ENCODE measurements at regions not wholly inside any gene's neighbourhood (a gene's known extent, or its start where the extent isn't known, plus 50 kb on each side); places are given as distances from the start of the nearest gene placed in this dataset.

DNA sequence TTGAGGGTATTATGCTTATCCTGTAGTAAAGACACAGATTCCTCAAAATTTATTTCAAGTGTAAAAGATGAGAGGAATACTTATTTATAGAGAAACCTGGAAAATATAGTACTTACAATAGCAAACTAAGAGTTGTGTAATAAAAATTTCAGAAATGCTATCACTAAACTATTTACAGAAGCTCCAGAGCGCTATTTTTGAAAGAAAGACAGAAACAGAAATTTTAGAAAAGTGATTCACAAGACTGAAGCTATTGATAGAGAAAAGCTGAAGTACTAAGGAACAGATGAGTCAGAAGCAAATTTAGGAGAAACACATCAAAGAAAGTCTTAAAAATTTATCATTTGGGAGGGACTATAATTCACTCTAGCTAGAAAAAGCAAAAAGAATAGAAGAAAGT lies 1174.2 kb downstream of the DIAPH3 start:
- DNase-seq (ENCODE audit: insufficient read length, low spot score) (no peak), FAIRE-seq (no peak)
- TF ChIP-seq SPI1 (IDR thresholded peaks at IDR 0.05; ENCODE audit: low read depth, low read length) (no peak), POU2F2 (IDR thresholded peaks at IDR 0.05; ENCODE audit: low read depth, low read length) (no peak), POLR2AphosphoS5 (IDR thresholded peaks at IDR 0.05; ENCODE audit: low read depth, low read length) (no peak), PAX5 (IDR thresholded peaks at IDR 0.05; ENCODE audit: insufficient read depth, low read length, severe bottlenecking) (no peak), TAF1 (IDR thresholded peaks at IDR 0.05; ENCODE audit: low read depth, low read length) (no peak), POLR2A (IDR thresholded peaks at IDR 0.05; ENCODE audit: low read depth, low read length) (no peak)

DNA sequence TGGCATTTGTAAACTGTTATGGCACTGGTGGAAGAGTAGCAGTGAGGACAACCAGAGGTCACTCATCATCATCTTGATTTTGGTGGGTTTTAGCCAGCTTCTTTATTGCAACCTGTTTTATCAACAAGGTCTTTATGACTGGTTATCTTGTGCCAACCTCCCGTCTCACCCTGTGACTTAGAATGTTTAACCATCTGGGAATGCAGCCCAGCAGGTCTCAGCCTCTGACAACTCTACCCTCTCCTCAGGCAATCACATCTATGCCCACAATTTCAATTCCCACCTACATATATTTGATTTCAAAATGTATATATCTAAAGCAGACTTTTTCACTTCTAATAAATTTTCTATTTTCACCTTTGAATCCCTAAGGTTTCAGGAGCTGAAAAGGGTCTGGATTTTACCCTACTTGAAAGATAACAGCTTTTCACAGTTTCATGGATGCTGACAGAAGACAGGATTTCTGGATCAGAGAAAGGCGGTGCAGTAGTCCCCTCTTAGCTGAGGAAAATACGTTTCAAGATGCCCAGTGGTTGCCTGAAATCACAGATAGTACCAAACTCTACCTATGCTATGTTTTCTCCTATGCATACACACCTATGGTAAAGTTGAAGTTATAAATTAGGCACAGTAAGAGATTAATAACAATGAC lies 1171.8 kb downstream of the DIAPH3 start:
- no peak for FAIRE-seq
- no peak for DNase-seq (ENCODE audit: insufficient read length, low spot score)
- TF ChIP-seq PAX5 (IDR thresholded peaks at IDR 0.05; ENCODE audit: insufficient read depth, low read length, severe bottlenecking), result no peak
- TF ChIP-seq SPI1 (IDR thresholded peaks at IDR 0.05; ENCODE audit: low read depth, low read length), result no peak
- no peak for TF ChIP-seq TAF1 (IDR thresholded peaks at IDR 0.05; ENCODE audit: low read depth, low read length)
- TF ChIP-seq POLR2A (IDR thresholded peaks at IDR 0.05; ENCODE audit: low read depth, low read length), result no peak
- no peak for TF ChIP-seq POU2F2 (IDR thresholded peaks at IDR 0.05; ENCODE audit: low read depth, low read length)
- no peak for TF ChIP-seq POLR2AphosphoS5 (IDR thresholded peaks at IDR 0.05; ENCODE audit: low read depth, low read length)

DNA sequence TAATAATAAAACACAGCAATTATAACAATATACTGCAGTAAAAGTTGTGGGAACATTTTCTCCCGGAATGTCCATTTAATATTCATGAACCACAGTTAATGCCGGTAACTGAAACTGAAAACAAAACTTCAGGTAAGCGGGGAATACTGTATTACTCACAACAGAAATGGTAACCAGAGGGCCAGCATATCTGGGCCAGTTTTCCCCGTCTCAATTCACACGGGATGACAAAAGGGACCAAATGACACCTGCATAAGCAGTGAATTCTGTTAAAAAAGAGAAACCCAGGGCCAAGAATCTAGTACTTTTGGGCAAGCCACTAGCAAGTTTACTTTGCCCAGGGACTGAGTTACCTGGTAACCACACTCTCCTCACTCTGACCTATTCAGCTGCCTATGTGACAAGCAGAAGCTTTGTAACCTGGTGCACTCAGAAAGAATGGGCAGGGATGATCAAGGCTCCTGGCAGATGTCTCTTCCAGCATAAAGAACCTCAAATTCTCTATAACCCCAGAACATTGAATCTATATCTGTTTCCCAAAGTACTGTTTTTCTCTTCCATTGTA lies 1171.2 kb downstream of the DIAPH3 start:
- FAIRE-seq (no peak), DNase-seq (ENCODE audit: insufficient read length, low spot score) (no peak)
- TF ChIP-seq TAF1 (IDR thresholded peaks at IDR 0.05; ENCODE audit: low read depth, low read length) (no peak), SPI1 (IDR thresholded peaks at IDR 0.05; ENCODE audit: low read depth, low read length) (no peak), PAX5 (IDR thresholded peaks at IDR 0.05; ENCODE audit: insufficient read depth, low read length, severe bottlenecking) (no peak), POLR2AphosphoS5 (IDR thresholded peaks at IDR 0.05; ENCODE audit: low read depth, low read length) (no peak), POLR2A (IDR thresholded peaks at IDR 0.05; ENCODE audit: low read depth, low read length) (no peak), POU2F2 (IDR thresholded peaks at IDR 0.05; ENCODE audit: low read depth, low read length) (no peak)

DNA sequence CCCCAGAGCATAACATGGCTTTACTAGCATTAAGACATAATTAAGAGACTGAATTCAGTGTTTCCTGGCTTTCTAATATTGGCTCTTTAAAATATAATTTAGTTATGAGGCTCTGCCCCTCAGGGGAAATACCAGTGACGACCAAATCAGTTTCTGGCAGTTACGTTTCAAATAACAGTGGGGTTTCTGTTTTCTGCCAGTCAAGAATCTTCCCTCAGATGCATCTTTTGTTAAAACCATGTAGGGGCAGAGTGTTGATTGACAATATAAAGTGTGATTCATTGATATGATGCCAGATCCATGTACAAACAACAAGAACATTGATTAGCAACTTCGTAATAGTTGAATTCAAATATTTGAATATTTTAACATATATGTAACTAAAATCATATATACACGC lies 1169.7 kb downstream of the DIAPH3 start:
- FAIRE-seq, result no peak
- DNase-seq (ENCODE audit: insufficient read length, low spot score), result no peak
- TF ChIP-seq POU2F2 (IDR thresholded peaks at IDR 0.05; ENCODE audit: low read depth, low read length), result no peak
- TF ChIP-seq PAX5 (IDR thresholded peaks at IDR 0.05; ENCODE audit: insufficient read depth, low read length, severe bottlenecking), result no peak
- no peak for TF ChIP-seq POLR2A (IDR thresholded peaks at IDR 0.05; ENCODE audit: low read depth, low read length)
- no peak for TF ChIP-seq SPI1 (IDR thresholded peaks at IDR 0.05; ENCODE audit: low read depth, low read length)
- no peak for TF ChIP-seq POLR2AphosphoS5 (IDR thresholded peaks at IDR 0.05; ENCODE audit: low read depth, low read length)
- no peak for TF ChIP-seq TAF1 (IDR thresholded peaks at IDR 0.05; ENCODE audit: low read depth, low read length)

DNA sequence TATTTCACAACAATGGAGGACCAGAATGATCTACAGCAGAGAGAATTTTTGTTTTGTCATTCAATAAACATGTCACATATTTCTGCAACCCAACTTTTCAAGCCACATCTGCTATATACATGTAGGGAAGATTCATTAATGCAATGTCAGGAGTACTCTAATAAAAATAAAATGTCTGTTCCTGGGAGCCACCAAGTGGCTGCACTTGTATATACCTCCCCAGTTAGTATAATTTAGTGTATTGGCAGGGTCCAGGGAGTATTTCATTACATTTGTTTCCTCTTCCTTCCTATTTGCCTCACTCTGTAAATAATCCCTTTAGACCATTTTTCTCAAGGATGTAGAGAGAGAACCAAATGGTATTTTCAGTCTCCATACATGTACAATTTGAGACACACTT lies 1169.0 kb downstream of the DIAPH3 start:
- TF ChIP-seq POU2F2 (IDR thresholded peaks at IDR 0.05; ENCODE audit: low read depth, low read length), result no peak
- TF ChIP-seq POLR2A (IDR thresholded peaks at IDR 0.05; ENCODE audit: low read depth, low read length), result no peak
- no peak for TF ChIP-seq TAF1 (IDR thresholded peaks at IDR 0.05; ENCODE audit: low read depth, low read length)
- TF ChIP-seq SPI1 (IDR thresholded peaks at IDR 0.05; ENCODE audit: low read depth, low read length), result no peak
- no peak for TF ChIP-seq PAX5 (IDR thresholded peaks at IDR 0.05; ENCODE audit: insufficient read depth, low read length, severe bottlenecking)
- no peak for TF ChIP-seq POLR2AphosphoS5 (IDR thresholded peaks at IDR 0.05; ENCODE audit: low read depth, low read length)
- no peak for DNase-seq (ENCODE audit: insufficient read length, low spot score)

DNA sequence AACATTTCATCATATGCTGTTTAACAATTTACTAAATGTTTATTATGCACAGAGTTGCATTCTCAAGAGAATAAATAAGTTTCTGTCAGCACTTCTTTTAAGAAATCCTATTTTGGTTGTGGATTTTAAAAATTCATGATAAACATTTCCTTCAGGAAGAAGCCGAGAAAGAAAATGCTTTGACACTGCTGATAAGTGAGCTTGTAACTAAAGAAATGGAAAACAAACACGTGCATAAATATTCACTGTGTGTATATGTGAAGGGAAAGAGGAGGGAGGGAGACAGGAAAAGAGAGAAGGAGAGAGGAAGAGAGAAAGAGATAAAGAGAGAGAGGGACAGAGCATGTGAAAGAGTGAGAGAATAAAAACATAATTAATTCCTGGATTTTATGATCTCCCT lies 1165.0 kb downstream of the DIAPH3 start:
- FAIRE-seq, result no peak
- DNase-seq (ENCODE audit: insufficient read length, low spot score), result no peak
- TF ChIP-seq TAF1 (IDR thresholded peaks at IDR 0.05; ENCODE audit: low read depth, low read length) (no peak), PAX5 (IDR thresholded peaks at IDR 0.05; ENCODE audit: insufficient read depth, low read length, severe bottlenecking) (no peak), POLR2A (IDR thresholded peaks at IDR 0.05; ENCODE audit: low read depth, low read length) (no peak), POU2F2 (IDR thresholded peaks at IDR 0.05; ENCODE audit: low read depth, low read length) (no peak), SPI1 (IDR thresholded peaks at IDR 0.05; ENCODE audit: low read depth, low read length) (no peak), POLR2AphosphoS5 (IDR thresholded peaks at IDR 0.05; ENCODE audit: low read depth, low read length) (no peak)

More for the DNA sequence above, 1169.0 kb downstream of the DIAPH3 start:
- FAIRE-seq, result no peak

DNA sequence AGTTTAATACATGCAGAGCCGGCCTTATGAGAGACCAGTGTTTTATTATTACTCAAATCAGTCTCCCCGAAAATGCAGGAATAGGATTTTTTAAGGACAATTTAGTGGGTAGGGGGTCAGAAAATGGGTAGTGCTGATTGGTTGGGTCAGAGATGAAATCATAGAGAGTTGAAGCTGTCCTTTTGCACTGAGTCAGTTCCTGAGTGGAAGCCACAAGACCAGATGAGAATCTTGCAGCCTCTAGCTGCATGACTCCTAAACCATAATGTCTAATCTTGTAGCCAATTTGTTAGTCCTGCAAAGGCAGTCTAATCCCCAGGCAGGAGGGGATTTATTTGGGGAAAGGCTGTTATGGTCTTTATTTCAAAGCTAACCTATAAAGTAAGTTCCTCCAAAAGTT lies 1163.9 kb downstream of the DIAPH3 start:
- no peak for FAIRE-seq
- DNase-seq (ENCODE audit: insufficient read length, low spot score), result no peak
- TF ChIP-seq POLR2A (IDR thresholded peaks at IDR 0.05; ENCODE audit: low read depth, low read length), result no peak
- TF ChIP-seq TAF1 (IDR thresholded peaks at IDR 0.05; ENCODE audit: low read depth, low read length), result no peak
- no peak for TF ChIP-seq POLR2AphosphoS5 (IDR thresholded peaks at IDR 0.05; ENCODE audit: low read depth, low read length)
- no peak for TF ChIP-seq POU2F2 (IDR thresholded peaks at IDR 0.05; ENCODE audit: low read depth, low read length)
- TF ChIP-seq PAX5 (IDR thresholded peaks at IDR 0.05; ENCODE audit: insufficient read depth, low read length, severe bottlenecking), result no peak
- TF ChIP-seq SPI1 (IDR thresholded peaks at IDR 0.05; ENCODE audit: low read depth, low read length), result no peak

DNA sequence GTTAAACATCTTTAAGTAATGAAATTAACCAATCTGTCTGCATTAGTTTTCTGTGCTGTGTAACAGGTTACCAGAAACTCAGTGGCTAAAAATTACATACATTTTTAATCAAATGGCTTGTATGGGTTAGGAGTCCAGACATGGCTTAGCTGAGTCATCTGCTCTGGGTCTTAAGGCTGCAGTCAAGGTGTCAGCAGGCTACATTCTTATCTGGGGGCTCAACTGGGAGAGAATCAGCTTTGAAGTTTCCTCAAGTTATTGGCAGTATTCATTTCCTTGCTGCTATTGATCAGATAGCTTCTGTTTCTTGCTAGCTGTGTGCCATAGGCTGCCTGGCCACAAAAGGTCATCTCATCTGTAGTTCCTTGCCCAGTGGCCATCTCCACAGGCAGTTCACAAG lies 1163.0 kb downstream of the DIAPH3 start:
- FAIRE-seq (no peak), DNase-seq (ENCODE audit: insufficient read length, low spot score) (no peak)
- TF ChIP-seq POLR2A (IDR thresholded peaks at IDR 0.05; ENCODE audit: low read depth, low read length) (no peak), PAX5 (IDR thresholded peaks at IDR 0.05; ENCODE audit: insufficient read depth, low read length, severe bottlenecking) (no peak), POU2F2 (IDR thresholded peaks at IDR 0.05; ENCODE audit: low read depth, low read length) (no peak), SPI1 (IDR thresholded peaks at IDR 0.05; ENCODE audit: low read depth, low read length) (no peak), POLR2AphosphoS5 (IDR thresholded peaks at IDR 0.05; ENCODE audit: low read depth, low read length) (no peak)

DNA sequence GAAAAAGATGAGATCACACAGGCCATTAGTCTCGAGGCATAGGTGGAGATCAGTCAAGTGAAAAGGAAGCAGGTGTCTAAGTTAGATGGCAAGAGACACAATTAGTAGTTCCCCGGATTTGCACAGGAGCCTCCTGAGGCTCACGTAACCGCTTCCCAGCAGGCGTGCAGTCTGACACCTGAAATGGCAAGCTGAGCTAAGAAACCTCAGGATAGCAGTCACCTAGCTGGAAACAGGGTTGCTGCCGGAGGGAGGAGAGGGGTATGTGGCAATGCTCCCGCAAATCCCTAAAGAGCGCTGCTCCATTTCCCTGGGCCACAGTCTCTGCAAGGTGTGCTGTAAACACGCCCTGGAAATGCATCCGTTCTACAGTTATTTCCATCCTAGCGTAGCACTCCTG lies 1151.0 kb downstream of the DIAPH3 start:
- DNase-seq (ENCODE audit: insufficient read length, low spot score) (no peak), FAIRE-seq (no peak)
- TF ChIP-seq TAF1 (IDR thresholded peaks at IDR 0.05; ENCODE audit: low read depth, low read length) (no peak), POU2F2 (IDR thresholded peaks at IDR 0.05; ENCODE audit: low read depth, low read length) (no peak), POLR2A (IDR thresholded peaks at IDR 0.05; ENCODE audit: low read depth, low read length) (no peak), SPI1 (IDR thresholded peaks at IDR 0.05; ENCODE audit: low read depth, low read length) (no peak), POLR2AphosphoS5 (IDR thresholded peaks at IDR 0.05; ENCODE audit: low read depth, low read length) (no peak), PAX5 (IDR thresholded peaks at IDR 0.05; ENCODE audit: insufficient read depth, low read length, severe bottlenecking) (no peak)

Data from GM12891 (cell line).